Trophoblast cell (in vitro differentiated cells and primary cell): ENCODE measurements at regions not wholly inside any gene's neighbourhood (a gene's known extent, or its start where the extent isn't known, plus 50 kb on each side); places are given as distances from the start of the nearest gene placed in this dataset.

Experiments used
- DNase-seq, 2 donors: peaks; one replicate each; pipeline ENCODE4 v3.0.0-alpha.2; 2016
- H2AFZ ChIP-seq: 2 replicates; pipeline ENCODE4 v1.6.1; 2013; ENCODE audit warnings: low read length, moderate library complexity, mild to moderate bottlenecking; ENCODE audit not compliant: insufficient read depth, poor library complexity
- H2AK5ac ChIP-seq: 2 replicates; pipeline ENCODE4 v1.6.1; 2013; ENCODE audit warnings: mild to moderate bottlenecking, low read length
- H2BK120ac ChIP-seq: 2 replicates; pipeline ENCODE4 v1.6.1; 2013; ENCODE audit warnings: low read length, mild to moderate bottlenecking, moderate library complexity; ENCODE audit not compliant: insufficient read depth, poor library complexity
- H2BK12ac ChIP-seq: 2 replicates; pipeline ENCODE4 v1.6.1; 2013; ENCODE audit warnings: mild to moderate bottlenecking, low read length, moderate library complexity
- H2BK5ac ChIP-seq: 2 replicates; pipeline ENCODE4 v1.6.1; 2013; ENCODE audit warnings: low read length, low read depth, moderate library complexity, mild to moderate bottlenecking; ENCODE audit not compliant: poor library complexity
- H3K14ac ChIP-seq: 2 replicates; pipeline ENCODE4 v1.6.1; 2013; ENCODE audit warnings: mild to moderate bottlenecking, low read length
- H3K18ac ChIP-seq: 2 replicates; pipeline ENCODE4 v1.6.1; 2013; ENCODE audit warnings: mild to moderate bottlenecking, low read length
- H3K23ac ChIP-seq: 2 replicates; pipeline ENCODE4 v1.6.1; 2013; ENCODE audit warnings: low read length
- H3K27ac ChIP-seq: 2 replicates; pipeline ENCODE4 v1.5.1; 2013; ENCODE audit warnings: low read depth, mild to moderate bottlenecking, inconsistent platforms, low read length, moderate library complexity
- H3K27me3 ChIP-seq: 2 replicates; pipeline ENCODE4 v1.6.1; 2013; ENCODE audit warnings: inconsistent platforms, mild to moderate bottlenecking, low read length, moderate library complexity; ENCODE audit not compliant: insufficient read depth
- H3K36me3 ChIP-seq, 2 experiments: 1 replicate in 1 of 2; 2 replicates in 1 of 2; pipeline ENCODE4 v1.6.1; 2013; ENCODE audit warnings: low read length in 2 of 2, mild to moderate bottlenecking in 2 of 2, moderate library complexity in 1 of 2; ENCODE audit not compliant: insufficient read depth in 2 of 2, control insufficient read depth in 1 of 2
- H3K4ac ChIP-seq: 2 replicates; pipeline ENCODE4 v1.6.1; 2013; ENCODE audit warnings: low read depth, mild to moderate bottlenecking, low read length, moderate library complexity
- H3K4me1 ChIP-seq, 2 experiments: 1 replicate in 1 of 2; 2 replicates in 1 of 2; pipeline ENCODE4 v1.6.1; 2013; ENCODE audit warnings: low read length in 2 of 2, mild to moderate bottlenecking in 2 of 2, moderate library complexity in 1 of 2; ENCODE audit not compliant: insufficient read depth in 2 of 2, control insufficient read depth in 1 of 2
- H3K4me2 ChIP-seq: 2 replicates; pipeline ENCODE4 v1.6.1; 2013; ENCODE audit warnings: inconsistent platforms, mild to moderate bottlenecking, low read length, moderate library complexity
- H3K4me3 ChIP-seq: 2 replicates; pipeline ENCODE4 v1.5.1; 2013; ENCODE audit warnings: mild to moderate bottlenecking, low read depth, low read length, inconsistent platforms
- H3K79me1 ChIP-seq: one replicate; pipeline ENCODE4 v1.6.1; 2013; ENCODE audit warnings: low read length
- H3K79me2 ChIP-seq: 2 replicates; pipeline ENCODE4 v1.6.1; 2013; ENCODE audit warnings: low read length, mild to moderate bottlenecking; ENCODE audit not compliant: control insufficient read depth, insufficient read depth, poor library complexity
- H3K9ac ChIP-seq: 2 replicates; pipeline ENCODE4 v1.6.1; 2013; ENCODE audit warnings: mild to moderate bottlenecking, low read length
- H3K9me3 ChIP-seq: 2 replicates; pipeline ENCODE4 v1.6.1; 2013; ENCODE audit warnings: low read depth, mild to moderate bottlenecking, control low read depth, inconsistent platforms, low read length; ENCODE audit not compliant: insufficient read depth
- H4K12ac ChIP-seq: 2 replicates; pipeline ENCODE4 v1.6.1; 2013; ENCODE audit warnings: low read depth, mild to moderate bottlenecking, low read length, moderate library complexity
- H4K8ac ChIP-seq: 2 replicates; pipeline ENCODE4 v1.6.1; 2013; ENCODE audit warnings: low read depth, mild to moderate bottlenecking, low read length, moderate library complexity
- H4K91ac ChIP-seq: one replicate; pipeline ENCODE4 v1.6.1; 2013; ENCODE audit warnings: low read depth, mild to moderate bottlenecking, low read length, moderate library complexity
- WGBS: extraction: QIAGEN DNeasy Blood & Tissue Kit; methylation state at CpG from one replicate; pipeline ENCODE4 v1.1.7; 2013; ENCODE audit warnings: missing lambda C conversion rate; ENCODE audit not compliant: insufficient read length, insufficient coverage; ENCODE audit errors: extremely low coverage; 5-methylcytosine and 5-hydroxymethylcytosine counted together

GRCh38 chr6:76631622-76632021 lies 559.2 kb upstream of the IMPG1 start:
- Histone ChIP-seq H3K23ac (no peak overlapping the region), H3K4ac (no peak overlapping the region), H3K79me2 (no peaks in the 10 kb centered on the region), H3K4me1 (no peaks in the 10 kb centered on the region), H4K8ac (no peak overlapping the region), H2BK12ac (no peak overlapping the region), H3K27ac (no peak overlapping the region), H3K4me3 (no peak overlapping the region), H3K36me3 (no peaks in the 10 kb centered on the region), H2AFZ (no peak overlapping the region), H2AK5ac (no peak overlapping the region), H3K4me2 (no peak overlapping the region), H4K12ac (no peak overlapping the region), H4K91ac (no peak overlapping the region), H3K79me1 (no peaks in the 10 kb centered on the region), H3K27me3 (no peaks in the 10 kb centered on the region), H2BK120ac (no peak overlapping the region), H3K9me3 (peaks cover 4% of the 10 kb centered on the region), H2BK5ac (no peak overlapping the region), H3K18ac (no peak overlapping the region), H3K9ac (no peak overlapping the region), H3K14ac (no peak overlapping the region)
- DNase-seq = peak in 1 of 2 donors; percentile 26
- no CpG with 5 or more reads among the region's 9 CpGs for whole genome bisulfite sequencing

GRCh38 chr6:76615395-76615794 lies 542.9 kb upstream of the IMPG1 start:
- no peak overlapping the region for H3K14ac ChIP-seq
- H3K4me3 ChIP-seq = no peak overlapping the region
- H3K18ac ChIP-seq = no peak overlapping the region
- no peaks in the 10 kb centered on the region for H3K27me3 ChIP-seq
- H3K4me2 ChIP-seq = no peak overlapping the region
- H2AK5ac ChIP-seq = no peak overlapping the region
- no peak overlapping the region for H2AFZ ChIP-seq
- H3K79me2 ChIP-seq = no peaks in the 10 kb centered on the region
- no peak overlapping the region for H4K91ac ChIP-seq
- H3K4me1 ChIP-seq = no peaks in the 10 kb centered on the region
- no peak overlapping the region for H3K9ac ChIP-seq
- no peak overlapping the region for H3K23ac ChIP-seq
- no peaks in the 10 kb centered on the region for H3K36me3 ChIP-seq
- H3K4ac ChIP-seq = no peak overlapping the region
- H2BK5ac ChIP-seq = no peak overlapping the region
- no peak overlapping the region for H2BK120ac ChIP-seq
- no peak overlapping the region for H3K27ac ChIP-seq
- no peak for DNase-seq
- no CpG with 5 or more reads among the region's 2 CpGs for WGBS
- H3K9me3 ChIP-seq = no peaks in the 10 kb centered on the region
- H3K79me1 ChIP-seq = no peaks in the 10 kb centered on the region
- no peak overlapping the region for H4K8ac ChIP-seq
- no peak overlapping the region for H4K12ac ChIP-seq
- no peak overlapping the region for H2BK12ac ChIP-seq

GRCh38 chr6:76612954-76613353 lies 540.5 kb upstream of the IMPG1 start:
- no peak overlapping the region for H3K18ac ChIP-seq
- no CpG with 5 or more reads among the region's 1 CpG for WGBS
- H2BK120ac ChIP-seq = no peak overlapping the region
- no peak overlapping the region for H3K27ac ChIP-seq
- no peak overlapping the region for H4K8ac ChIP-seq
- no peak overlapping the region for H3K23ac ChIP-seq
- no peaks in the 10 kb centered on the region for H3K4me1 ChIP-seq
- H3K4ac ChIP-seq = no peak overlapping the region
- H3K79me2 ChIP-seq = no peaks in the 10 kb centered on the region
- H2BK5ac ChIP-seq = no peak overlapping the region
- no peak overlapping the region for H4K91ac ChIP-seq
- no peak overlapping the region for H2AFZ ChIP-seq
- no peak overlapping the region for H3K4me3 ChIP-seq
- H3K9me3 ChIP-seq = no peaks in the 10 kb centered on the region
- H4K12ac ChIP-seq = no peak overlapping the region
- no peak for DNase-seq
- no peak overlapping the region for H3K9ac ChIP-seq
- no peak overlapping the region for H2BK12ac ChIP-seq
- H3K36me3 ChIP-seq = no peaks in the 10 kb centered on the region
- no peak overlapping the region for H2AK5ac ChIP-seq
- H3K27me3 ChIP-seq = no peaks in the 10 kb centered on the region
- H3K4me2 ChIP-seq = no peak overlapping the region
- H3K79me1 ChIP-seq = no peaks in the 10 kb centered on the region
- H3K14ac ChIP-seq = no peak overlapping the region

DNA sequence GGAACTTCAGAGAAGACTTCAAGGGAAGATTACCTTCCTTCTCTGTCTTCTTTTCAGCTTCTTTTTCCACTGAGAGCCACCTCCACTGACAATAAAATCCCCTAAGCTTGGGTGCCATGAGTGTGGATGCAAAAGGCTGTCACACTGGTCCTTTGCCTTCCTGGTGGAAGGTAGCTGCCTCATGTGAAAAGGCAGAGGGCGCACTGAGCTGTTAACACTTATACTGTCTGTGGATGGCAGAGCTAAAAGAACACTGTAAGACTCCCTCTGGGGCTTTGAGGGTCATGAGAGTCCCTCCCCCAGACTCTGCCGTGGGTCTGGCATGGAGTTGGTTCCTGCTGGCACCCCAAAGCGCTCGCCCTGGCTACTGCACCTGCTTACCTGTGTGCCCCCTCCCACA lies 536.7 kb upstream of the IMPG1 start:
- no peaks in the 10 kb centered on the region for H3K79me2 ChIP-seq
- no peak overlapping the region for H3K23ac ChIP-seq
- no peak overlapping the region for H4K91ac ChIP-seq
- no peak overlapping the region for H3K4me2 ChIP-seq
- H2BK120ac ChIP-seq = no peak overlapping the region
- no peak overlapping the region for H3K4ac ChIP-seq
- H3K27ac ChIP-seq = no peak overlapping the region
- WGBS = no CpG with 5 or more reads among the region's 4 CpGs
- H3K27me3 ChIP-seq = no peaks in the 10 kb centered on the region
- no peaks in the 10 kb centered on the region for H3K79me1 ChIP-seq
- no peak overlapping the region for H3K18ac ChIP-seq
- no peaks in the 10 kb centered on the region for H3K4me1 ChIP-seq
- H3K9me3 ChIP-seq = no peaks in the 10 kb centered on the region
- no peak overlapping the region for H2AFZ ChIP-seq
- no peak for DNase-seq
- H3K9ac ChIP-seq = no peak overlapping the region
- no peaks in the 10 kb centered on the region for H3K36me3 ChIP-seq
- H2BK12ac ChIP-seq = no peak overlapping the region
- H3K4me3 ChIP-seq = no peak overlapping the region
- H2AK5ac ChIP-seq = no peak overlapping the region
- H4K8ac ChIP-seq = no peak overlapping the region
- H4K12ac ChIP-seq = no peak overlapping the region
- no peak overlapping the region for H2BK5ac ChIP-seq
- no peak overlapping the region for H3K14ac ChIP-seq
